ENCODE measurements at regions not wholly inside any gene's neighbourhood (a gene's known extent, or its start where the extent isn't known, plus 50 kb on each side); places are given as distances from the start of the nearest gene placed in this dataset.

- TF ChIP-seq YY1 (IDR thresholded peaks at IDR 0.05; ENCODE audit: low read depth) (no peak), TAF1 (IDR thresholded peaks at IDR 0.05; ENCODE audit: low read depth) (no peak), ZBTB7A (IDR thresholded peaks at IDR 0.05; ENCODE audit: low read depth) (no peak), RAD21 (IDR thresholded peaks at IDR 0.05; ENCODE audit: low read depth) (no peak), EP300 (IDR thresholded peaks at IDR 0.05; ENCODE audit: borderline replicate concordance) (no peak), USF1 (IDR thresholded peaks at IDR 0.05) (no peak), MAX (IDR thresholded peaks at IDR 0.05) (no peak), TEAD4 (IDR thresholded peaks at IDR 0.05) (no peak), FOXM1 (IDR thresholded peaks at IDR 0.05; ENCODE audit: borderline replicate concordance, low read depth) (no peak)
Measured at GRCh38 chr17:70454377-70454776, 285.0 kb downstream of the KCNJ2 start.
